ENCODE measurements at regions not wholly inside any gene's neighbourhood (a gene's known extent, or its start where the extent isn't known, plus 50 kb on each side); places are given as distances from the start of the nearest gene placed in this dataset.

GRCh38 chr15:69848096-69848495, 249.6 kb downstream of the TLE3 start:
- TF ChIP-seq CTCF (IDR thresholded peaks at IDR 0.05) (no peak), EZH2phosphoT487 (IDR thresholded peaks at IDR 0.05; ENCODE audit: borderline replicate concordance, low read depth) (no peak), NRF1 (IDR thresholded peaks at IDR 0.05; ENCODE audit: low read depth, low read length) (no peak), REST (IDR thresholded peaks at IDR 0.05; ENCODE audit: low read depth, low read length) (no peak), GABPA (IDR thresholded peaks at IDR 0.05; ENCODE audit: low read depth) (no peak), POLR2AphosphoS5 (IDR thresholded peaks at IDR 0.05; ENCODE audit: low read depth, low read length) (no peak), ELF1 (IDR thresholded peaks at IDR 0.05) (no peak), SIN3A (IDR thresholded peaks at IDR 0.05; ENCODE audit: borderline replicate concordance, low read depth, low read length) (no peak), RAD21 (IDR thresholded peaks at IDR 0.05; ENCODE audit: low read length) (no peak), FOSL2 (IDR thresholded peaks at IDR 0.05; ENCODE audit: borderline replicate concordance, low read depth) (no peak), YY1 (IDR thresholded peaks at IDR 0.05; ENCODE audit: low read depth) (no peak), FOXM1 (IDR thresholded peaks at IDR 0.05; ENCODE audit: low read depth) (no peak), JUND (IDR thresholded peaks at IDR 0.05) (no peak)

Data from SK-N-SH (cell line).